HG02759 (cell line): ENCODE measurements at regions not wholly inside any gene's neighbourhood (a gene's known extent, or its start where the extent isn't known, plus 50 kb on each side); places are given as distances from the start of the nearest gene placed in this dataset.

Experiments used
- ATAC-seq: cut with Tn5 transposase; IDR thresholded peaks from one replicate; pipeline ENCODE4 v1.9.1; 2021; ENCODE audit warnings: mild to moderate bottlenecking, moderate library complexity; ENCODE audit not compliant: unreplicated experiment

DNA sequence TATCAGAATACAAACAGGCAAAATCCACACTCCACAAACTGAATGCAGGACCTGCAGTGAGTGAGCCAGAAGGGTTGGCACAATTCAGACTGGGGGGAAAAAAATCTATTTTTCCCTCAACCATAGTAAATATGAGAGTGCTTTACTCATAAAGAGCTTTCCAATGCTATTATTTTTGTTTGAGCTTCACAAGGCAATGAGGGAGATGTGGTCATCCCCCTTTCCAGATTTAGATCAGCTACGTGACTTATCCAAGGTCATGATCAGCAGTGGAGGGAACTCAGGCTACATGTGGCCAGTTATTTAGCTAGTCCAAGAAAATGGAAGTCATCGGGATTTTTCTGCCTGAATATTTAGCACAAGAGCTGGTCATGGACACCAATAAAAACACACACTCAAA lies 120.4 kb upstream of the KLF7 start:
- ATAC-seq, result peak; percentile 34

DNA sequence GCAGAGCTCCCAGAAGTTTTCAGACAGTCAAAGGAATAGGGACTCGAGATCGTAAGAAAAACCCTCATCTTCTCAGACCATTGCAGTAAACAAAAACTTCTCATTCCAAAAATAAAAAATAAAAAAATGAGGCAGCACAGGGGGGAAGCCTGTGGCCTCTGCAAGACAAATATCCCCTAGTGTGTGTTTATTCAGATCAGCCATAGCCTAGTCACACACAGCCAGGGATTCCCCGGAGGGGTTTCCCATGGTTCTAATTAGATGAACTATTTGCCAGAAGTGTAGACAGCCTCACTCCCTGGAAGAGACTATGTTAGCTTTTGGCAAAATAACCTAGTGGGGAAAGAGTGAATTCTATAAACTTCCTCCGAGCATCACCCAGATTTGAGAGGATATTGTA lies 122.9 kb upstream of the KLF7 start:
- ATAC-seq, result peak; percentile 67

DNA sequence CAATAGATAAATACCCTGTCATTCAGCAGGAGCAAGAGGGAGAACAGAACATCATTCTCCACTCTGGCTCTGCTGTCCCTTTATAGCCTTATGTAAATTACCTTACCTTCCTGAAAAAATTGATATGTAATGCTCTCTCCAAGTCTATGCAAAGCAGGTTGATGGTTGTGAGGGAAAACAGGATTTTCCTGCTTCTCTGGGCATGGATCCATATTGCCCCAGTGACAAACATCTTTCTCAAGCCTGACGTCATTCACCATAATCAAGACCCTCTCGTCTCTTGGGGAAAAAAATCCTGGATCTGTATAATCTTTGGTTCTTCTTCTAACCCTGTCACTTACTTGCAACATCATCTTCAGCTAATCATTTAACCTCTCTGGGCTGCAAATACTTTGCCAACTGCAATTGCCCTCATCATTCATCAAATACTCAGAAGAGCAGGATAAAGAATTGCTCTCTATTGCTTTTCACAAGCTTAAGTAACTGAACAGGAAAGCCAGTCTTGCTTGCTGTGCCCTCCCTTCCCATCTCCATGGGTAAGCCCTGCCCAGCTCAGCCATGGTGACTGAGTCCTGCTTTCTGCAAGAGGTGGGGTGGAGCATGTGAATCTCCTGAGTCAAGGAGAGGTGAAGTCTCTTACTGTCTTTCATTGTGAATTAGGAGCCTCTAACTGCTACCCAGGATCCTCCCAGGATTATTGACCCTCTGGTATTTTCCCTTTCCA lies 123.7 kb upstream of the KLF7 start:
- no peak for ATAC-seq

DNA sequence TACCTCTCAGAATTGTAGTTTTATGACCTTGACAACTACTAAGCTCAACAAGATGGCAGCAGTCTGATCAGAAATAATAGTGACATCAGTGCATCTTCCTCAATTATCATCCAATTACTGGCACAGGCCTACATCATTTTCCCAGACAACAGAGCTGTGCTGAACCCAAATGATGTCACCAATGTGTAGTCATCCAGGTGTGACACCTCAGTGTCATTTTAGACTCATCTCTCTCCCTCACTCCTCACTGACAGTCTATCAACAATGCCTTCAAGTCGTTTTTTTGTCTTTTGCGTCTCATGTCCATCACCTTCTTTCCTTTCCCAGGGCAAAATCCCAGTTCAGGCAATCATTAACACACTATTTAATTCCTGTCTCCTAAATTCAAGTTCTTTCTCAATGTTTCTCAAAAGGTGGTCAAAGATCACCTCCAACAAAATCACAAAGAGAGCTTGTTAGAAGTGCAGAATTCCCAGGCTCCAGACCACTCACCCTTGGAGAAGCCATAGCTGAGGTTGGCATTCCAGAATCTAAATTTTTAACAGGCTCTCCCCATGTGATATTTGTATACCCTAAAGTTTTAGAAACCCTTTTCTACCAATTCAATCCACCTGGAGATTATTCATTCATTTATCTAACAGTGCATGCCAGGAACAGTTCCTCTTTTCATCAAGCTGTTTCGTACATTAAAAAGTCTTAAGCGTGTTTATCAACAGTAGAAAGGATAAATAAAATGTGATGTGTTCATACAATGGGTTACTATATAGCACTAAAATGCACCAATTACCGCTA lies 125.3 kb upstream of the KLF7 start:
- no peak for ATAC-seq

DNA sequence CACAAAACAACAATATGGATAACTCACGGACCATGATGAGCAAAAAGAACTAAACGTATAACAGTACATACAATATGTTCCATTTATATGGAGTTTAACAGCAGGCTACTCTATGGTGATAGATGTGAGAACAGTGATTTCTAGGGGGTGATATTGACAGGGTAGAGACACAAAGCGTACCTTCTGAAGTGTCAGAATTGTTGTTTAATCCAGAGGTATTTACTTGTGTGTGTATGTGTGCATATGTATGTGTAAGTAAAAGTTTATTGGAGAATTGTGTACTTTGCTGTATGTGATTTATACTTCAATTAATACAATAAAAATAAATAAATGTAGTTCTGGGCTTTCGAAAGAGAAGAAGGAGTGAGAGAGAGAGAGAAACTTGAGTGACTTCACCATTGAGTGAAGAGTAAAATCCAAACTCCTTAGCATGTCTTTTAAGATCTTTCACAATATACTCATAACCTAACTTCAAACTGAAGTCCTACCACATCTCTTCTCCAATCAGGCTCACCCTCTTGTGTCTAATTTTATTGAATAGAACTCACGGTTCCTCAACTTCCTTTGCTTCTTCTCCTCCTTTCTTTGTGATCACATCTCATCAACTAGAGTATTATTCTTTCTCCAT lies 126.0 kb upstream of the KLF7 start:
- ATAC-seq, result peak; percentile 36

DNA sequence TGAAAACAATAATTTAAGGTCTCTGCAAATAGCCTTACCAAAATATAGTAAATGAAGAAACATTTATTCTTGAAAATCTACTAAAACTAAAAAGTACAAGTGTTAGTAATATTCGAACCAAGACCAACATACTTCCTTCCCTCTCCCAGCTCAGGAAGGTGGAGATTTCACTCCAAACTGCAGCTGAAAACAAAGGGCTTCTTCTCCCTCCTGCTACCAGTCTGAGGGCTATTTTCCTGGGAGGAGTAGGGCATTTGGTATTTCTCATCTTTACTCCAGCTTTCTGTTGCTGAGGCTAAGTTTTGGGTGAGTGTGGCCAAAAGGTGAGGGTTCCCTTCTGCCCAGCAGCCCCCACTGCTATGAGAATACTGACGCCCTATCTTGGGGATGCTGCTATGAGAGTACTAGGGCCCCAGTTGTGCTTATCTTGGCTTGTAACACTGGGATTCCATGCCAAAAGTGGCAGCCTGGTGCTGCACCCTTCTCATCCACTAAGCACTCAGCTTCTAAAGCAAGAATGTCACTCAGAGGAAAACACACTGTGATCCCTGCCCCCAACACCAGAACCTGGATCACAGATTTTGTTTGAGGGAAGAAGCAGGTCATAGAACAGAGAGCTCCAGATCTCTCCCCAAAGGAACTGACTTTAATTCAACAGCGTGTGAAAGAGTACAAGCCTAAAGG lies 130.7 kb upstream of the KLF7 start:
- ATAC-seq, result no peak

DNA sequence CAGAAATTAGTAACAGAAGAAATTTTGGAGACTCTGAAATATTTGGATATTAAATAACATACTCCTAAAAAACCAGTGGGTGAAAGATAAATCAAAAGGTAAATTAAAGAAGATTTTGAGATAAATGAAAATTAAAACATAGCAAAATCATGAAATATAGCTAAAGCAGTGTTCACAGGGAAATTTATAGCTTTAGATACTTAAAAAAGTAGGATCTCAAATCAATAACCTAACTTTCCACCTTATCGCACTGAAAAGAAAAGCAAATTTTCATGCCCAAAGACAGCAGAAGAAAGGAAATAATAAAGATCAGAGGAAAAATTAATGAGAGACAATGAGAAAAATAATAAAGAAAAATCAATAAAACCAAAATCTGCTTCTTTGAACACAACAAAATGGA lies 135.1 kb upstream of the KLF7 start:
- no peak for ATAC-seq

DNA sequence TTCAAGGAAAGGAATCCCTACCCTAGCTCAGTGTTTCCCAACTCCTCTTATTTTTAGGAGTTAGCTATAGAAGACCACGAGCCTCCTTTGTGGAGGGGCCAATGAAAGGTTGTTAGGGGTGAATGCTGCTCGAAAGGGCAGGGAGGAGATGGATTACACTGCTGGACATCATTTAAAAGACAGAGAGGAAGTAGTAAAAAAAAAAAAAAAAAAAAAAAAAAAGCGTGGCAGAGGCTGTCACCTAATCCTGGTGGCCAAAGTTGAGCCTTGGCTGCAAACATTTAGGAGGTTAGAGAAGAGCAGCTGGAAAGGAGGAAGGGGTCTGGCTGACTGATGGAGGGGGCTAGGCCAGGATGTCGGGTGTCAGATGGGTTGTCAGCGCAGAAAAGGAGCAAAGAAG lies 139.0 kb upstream of the KLF7 start:
- ATAC-seq, result no peak

DNA sequence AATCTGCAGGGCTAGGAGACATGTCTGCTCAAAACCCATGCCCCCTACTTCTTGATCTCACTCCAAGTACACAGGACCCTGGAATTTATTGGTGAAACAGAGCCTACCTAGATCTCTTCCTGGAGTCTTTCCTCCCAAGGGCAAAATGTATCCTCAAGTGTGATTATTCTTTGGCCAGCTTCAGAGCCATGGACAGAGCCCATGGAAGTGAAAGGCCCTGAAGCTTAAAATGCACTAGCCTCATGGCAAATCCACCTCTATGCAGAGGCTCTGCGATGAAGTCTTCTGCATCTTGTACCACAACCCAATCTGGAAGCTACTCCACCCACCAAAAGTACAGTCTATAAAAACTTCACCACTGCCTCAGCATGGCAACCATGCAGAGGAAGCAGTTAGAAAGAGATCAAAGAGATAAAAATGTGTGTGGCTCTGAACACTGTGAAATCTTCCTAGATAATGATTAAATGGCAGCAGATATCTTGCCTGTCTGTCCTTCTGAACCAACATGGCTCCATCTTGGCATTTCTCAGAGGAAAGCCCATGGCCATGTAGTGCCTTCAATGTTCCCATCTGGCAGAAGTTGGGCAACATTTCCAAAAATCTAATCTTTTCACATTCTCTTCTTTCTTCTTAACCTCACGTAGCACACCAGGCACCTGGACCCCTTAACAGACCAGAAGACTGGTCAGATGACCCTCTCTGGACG lies 142.9 kb upstream of the KLF7 start:
- no peak for ATAC-seq

DNA sequence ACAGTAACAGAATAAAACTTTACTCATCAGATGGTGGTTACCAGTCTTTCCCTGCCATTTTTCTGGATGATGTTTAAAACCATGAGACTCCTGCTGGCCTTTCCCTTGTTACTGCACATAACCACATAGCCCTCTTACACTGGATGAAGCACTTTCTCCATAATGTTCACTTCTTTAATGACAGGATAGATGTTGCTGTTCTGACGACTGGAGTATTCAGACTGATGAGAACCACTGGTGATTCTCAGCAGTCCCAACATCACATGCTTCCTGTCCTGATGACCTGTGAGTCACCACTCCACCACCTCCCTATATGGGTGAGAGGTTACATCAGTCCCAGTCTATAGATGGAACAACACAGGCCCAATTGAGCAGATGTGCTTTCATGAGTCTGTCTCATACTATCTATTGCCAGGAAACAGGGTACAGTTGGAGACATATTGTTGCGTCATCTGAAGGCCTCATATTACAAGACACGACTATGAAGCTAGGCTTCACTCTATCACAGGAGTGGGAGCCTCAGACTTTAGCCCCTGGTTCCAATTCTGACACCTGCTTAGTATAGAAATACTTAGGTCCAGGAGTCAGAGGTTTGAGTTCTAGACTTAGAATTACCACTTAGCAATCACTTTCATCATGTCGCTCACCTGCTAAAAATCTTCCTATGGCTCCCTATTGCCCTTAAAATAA lies 145.7 kb upstream of the KLF7 start:
- ATAC-seq, result peak; percentile 97

DNA sequence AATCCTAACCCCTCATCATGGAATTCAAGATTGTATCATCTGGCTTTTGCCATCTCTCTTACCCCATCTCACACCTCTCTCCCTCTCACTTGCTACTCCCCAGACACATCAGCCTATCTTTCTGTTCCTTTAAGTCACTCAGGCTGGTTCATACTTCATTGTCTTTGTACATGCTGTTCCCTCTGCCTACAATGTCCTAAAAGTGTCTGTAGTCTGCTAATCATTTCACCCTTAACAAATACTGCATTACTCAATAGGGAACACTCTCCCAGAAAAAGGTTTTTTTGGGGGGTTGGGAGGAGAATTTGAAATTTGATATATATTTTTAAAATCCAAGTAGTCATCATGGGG lies 146.2 kb upstream of the KLF7 start:
- no peak for ATAC-seq

DNA sequence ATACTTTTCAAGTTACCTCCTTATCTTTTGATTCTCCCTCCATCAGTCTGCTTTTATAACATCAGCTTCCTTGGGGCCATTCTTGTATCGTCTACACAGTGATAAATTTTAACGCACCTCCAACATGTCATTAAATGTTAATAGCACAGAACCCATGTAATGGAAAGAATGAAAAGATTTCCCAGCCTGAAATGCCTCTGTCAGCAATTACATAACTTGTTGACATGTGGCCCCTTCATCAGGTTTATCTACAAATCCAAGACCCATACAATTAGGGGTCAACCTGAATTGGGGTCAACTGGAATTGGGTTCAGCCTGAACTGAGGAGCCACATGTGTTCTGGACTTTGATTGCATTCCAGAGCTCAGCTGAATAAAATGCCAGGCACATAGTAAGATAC lies 148.2 kb upstream of the KLF7 start:
- no peak for ATAC-seq

DNA sequence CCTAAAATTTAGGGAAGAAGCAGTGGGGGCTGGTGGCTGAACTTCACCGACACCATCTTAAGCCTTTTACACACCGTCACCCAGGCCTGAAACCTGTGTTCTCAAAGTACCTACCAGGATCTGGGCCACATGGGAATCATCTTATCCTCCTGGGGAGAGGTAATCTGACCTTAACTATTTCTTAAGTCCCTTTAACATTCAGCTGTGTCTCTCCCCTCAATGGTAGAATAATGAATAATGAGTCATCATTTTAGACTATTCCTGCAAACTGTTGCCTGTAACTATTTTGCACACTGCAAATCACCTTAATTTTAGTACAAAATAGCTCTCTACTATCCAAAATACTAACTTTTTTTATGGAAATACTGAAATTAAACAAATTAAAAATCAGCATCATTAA lies 149.4 kb upstream of the KLF7 start:
- no peak for ATAC-seq

DNA sequence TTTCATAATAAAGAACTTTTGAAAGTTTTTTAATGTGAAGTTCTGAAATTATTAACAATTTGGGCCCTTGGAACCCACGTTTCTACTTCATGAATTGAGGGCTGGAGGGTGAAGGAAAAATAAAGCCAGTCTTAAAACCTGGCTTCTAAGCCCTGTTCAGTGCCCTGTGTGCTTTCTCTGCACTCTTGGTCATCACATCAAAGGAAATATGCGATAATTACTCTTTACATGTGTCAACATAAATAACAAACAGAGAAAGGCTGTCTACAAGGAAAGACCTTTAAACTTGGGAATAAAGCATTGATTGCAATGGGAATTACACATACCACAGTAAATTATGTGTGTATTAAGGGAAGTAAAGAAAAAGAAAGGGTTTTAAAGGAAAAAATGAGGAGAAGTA lies 150.7 kb upstream of the KLF7 start:
- ATAC-seq, result no peak

DNA sequence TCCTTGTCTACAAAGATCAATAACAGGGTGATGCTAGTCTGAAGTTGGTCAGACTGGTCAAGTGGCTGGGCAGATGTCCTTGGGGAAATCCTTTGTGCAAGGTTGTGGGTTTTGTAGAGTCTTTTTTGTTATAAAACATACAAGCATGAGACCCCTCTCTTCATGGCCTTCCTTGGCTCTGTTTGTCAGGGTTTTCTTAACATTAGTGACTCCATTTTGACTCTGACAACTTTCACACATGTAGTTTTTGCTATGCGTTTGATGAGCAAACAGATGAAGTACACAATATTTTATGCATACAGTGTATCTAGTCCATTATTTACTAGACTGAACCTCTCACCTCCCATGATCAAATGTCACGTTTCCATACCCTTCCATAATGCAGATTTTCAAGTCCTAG lies 151.2 kb upstream of the KLF7 start:
- ATAC-seq, result no peak

DNA sequence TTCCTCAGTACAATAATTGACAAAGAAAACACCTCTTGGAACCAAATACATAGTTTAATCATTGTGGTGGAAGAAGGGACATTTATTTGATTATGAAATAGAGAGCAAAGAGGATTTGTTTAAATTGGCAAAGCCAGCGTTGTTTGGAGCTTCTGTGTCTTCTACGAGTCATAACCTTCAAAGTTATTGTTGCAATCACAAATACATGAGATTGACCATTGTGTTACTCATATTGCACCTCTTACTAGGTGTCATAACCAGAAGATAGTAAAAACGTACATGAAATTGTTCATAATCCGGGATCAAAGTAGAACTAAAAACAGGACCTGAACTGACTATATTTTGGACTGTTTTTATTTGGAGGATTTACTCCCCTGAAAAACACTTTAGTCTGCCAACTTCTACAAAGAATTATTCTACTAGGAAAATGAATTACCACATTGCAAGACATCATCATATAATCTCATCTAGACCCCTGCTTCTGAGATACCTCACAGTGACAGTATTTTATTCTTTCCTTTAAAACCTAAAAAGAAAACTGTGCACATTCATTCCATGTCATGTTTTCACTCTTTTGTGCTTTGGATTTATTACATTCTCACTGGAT lies 151.7 kb upstream of the KLF7 start:
- no peak for ATAC-seq

DNA sequence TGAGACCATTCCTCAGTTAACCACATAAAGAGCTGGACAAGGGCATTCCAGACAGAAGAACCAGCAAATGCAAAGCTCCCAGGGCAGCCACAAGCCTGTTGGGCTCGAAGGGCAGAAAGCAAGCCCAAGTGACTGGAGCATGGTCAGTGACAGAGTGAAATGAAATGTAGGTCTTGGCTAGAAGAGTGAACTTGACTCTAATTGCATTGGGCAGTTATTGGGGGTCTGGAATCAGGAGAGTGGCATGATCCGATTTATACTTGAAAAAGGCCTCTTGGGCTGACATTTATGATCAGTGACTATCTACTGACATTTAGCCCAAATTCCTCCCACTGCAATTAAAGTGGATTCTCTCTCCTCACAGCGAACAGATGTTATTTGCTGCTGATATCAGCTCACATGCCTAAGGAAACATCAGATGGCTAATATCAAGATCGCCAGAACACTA lies 152.5 kb upstream of the KLF7 start:
- ATAC-seq, result no peak

DNA sequence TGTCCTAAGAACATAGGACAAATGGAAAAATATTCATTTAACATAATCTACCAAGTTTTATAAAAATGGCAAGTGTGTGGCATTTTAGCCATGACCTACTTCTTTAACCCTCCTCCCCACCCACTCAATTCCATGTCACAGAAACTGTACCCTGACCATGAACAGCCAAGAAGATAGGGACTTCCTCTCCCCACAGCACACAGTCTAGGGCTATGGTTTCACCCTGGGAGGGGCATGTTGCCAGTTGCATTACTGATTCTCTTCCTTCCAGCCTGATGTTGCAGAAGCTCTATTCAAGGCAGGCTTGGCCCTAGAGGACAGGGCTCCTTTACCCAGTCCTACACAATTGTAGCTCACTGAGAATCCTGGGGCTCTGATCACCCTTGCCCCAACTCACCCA lies 153.6 kb upstream of the KLF7 start:
- ATAC-seq, result no peak

DNA sequence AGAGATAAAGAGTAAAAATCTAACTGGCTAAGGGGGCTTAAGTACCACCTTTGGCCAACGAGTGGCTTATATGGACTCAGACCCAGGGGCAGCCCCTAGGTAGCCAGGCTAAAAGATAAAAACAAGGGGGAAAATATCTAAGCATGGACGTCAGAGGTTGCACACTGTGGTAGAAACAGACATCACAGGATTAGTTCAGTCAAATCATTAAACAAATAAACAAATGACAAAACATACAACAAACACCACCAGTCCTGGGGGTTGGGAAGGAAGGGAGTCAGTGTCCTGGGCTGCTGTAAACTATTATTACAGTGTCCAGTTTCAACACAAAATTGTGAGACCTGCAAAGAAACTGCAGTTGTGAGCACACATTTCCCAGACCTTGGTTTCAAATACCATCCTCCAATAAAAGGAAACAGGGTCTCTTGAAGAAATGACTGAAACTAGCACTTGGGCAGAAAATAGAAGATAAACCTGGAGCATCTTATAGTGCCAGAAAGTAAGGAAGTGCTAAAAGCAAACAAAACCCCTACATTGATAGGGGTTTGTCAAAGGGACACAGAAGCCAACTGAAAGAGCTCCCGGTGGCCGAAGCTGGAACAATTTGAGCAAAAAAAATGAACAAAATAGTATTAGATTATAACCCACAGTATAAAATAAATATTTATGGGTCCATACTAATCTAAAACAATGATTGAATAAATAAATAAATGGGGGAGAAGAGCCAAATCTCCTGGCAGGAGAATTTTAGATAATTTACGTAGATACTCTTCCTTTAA lies 154.8 kb upstream of the KLF7 start:
- no peak for ATAC-seq
